ENCODE measurements at regions not wholly inside any gene's neighbourhood (a gene's known extent, or its start where the extent isn't known, plus 50 kb on each side); places are given as distances from the start of the nearest gene placed in this dataset.

DNA sequence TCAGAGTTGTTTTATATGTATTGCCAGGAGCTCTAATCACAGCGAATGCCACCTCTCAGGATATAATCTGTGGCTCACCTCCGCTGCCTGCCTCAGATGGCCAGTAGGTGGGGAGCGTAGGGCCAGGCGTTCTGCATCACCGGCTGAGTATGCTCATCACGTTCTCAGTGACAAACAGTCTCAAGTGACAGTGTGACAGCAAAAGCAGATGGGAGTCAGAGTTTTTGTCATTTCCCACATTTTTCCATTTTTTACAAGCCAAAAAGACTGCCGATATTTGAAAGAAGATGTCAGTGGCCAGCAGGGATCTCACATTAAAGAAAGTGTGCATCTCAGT, 208.7 kb downstream of the ALDH8A1 start:
- ChIA-PET POLR2A (ENCODE audit: partially characterized antibody) (interaction anchor here (0.6 kb wide), 1 partner anchor 53 kb away, joined by 4 read pairs; no protein-coding TSS in a partner anchor), CTCF (ENCODE audit: partially characterized antibody) (interaction anchor here (0.6 to 1.5 kb wide), 15 partner anchors 9 to 574 kb away, joined by 3 to 5 read pairs (median 3); no protein-coding TSS in a partner anchor)
- H3K14ac ChIP-seq (ENCODE audit: insufficient read length): no peak overlapping the region
- no peak overlapping the region for H2BK5ac ChIP-seq (ENCODE audit: low read depth, low read length)
- H2AK5ac ChIP-seq (ENCODE audit: low read depth, low read length): no peak overlapping the region
- H2BK12ac ChIP-seq (ENCODE audit: low read depth, low read length): no peak overlapping the region
- H4K5ac ChIP-seq (ENCODE audit: insufficient read length, low read depth, low read length): no peak overlapping the region
- no peak overlapping the region for H3K18ac ChIP-seq (ENCODE audit: extremely low read depth, low read length)
- no peaks in the 10 kb centered on the region for H3K9me3 ChIP-seq (ENCODE audit: insufficient read depth in 2 of 2, low read depth in 1 of 2, low read length in 1 of 2)
- H4K91ac ChIP-seq (replicated peaks; ENCODE audit: insufficient read length, low read length): no peak overlapping the region
- H3K56ac ChIP-seq (replicated peaks; ENCODE audit: insufficient read length, low read depth, low read length): no peak overlapping the region
- no peak for TF ChIP-seq SUZ12 (IDR thresholded peaks at IDR 0.05; ENCODE audit: low read length)
- TF ChIP-seq, protein P1, sequence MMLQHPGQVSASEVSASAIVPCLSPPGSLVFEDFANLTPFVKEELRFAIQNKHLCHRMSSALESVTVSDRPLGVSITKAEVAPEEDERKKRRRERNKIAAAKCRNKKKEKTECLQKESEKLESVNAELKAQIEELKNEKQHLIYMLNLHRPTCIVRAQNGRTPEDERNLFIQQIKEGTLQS (IDR thresholded peaks at IDR 0.05; ENCODE audit: insufficient read depth, low read depth, low read length): no peak
- TF ChIP-seq RAD21 (IDR thresholded peaks at IDR 0.05 in 1 of 2, conservative IDR thresholded peaks at IDR 0.05 in 1 of 2; ENCODE audit: low read depth in 2 of 2, low read length in 2 of 2): peak; percentile 41 to 55
- no peak for TF ChIP-seq TBP (IDR thresholded peaks at IDR 0.05; ENCODE audit: low read depth, low read length)
- no peak for TF ChIP-seq EP300 (IDR thresholded peaks at IDR 0.05; ENCODE audit: borderline replicate concordance in 1 of 2, low read depth in 2 of 2, low read length in 2 of 2)
- TF ChIP-seq, protein P2, sequence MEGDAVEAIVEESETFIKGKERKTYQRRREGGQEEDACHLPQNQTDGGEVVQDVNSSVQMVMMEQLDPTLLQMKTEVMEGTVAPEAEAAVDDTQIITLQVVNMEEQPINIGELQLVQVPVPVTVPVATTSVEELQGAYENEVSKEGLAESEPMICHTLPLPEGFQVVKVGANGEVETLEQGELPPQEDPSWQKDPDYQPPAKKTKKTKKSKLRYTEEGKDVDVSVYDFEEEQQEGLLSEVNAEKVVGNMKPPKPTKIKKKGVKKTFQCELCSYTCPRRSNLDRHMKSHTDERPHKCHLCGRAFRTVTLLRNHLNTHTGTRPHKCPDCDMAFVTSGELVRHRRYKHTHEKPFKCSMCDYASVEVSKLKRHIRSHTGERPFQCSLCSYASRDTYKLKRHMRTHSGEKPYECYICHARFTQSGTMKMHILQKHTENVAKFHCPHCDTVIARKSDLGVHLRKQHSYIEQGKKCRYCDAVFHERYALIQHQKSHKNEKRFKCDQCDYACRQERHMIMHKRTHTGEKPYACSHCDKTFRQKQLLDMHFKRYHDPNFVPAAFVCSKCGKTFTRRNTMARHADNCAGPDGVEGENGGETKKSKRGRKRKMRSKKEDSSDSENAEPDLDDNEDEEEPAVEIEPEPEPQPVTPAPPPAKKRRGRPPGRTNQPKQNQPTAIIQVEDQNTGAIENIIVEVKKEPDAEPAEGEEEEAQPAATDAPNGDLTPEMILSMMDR (IDR thresholded peaks at IDR 0.05; ENCODE audit: control extremely low read depth in 1 of 3, insufficient read depth in 1 of 3, low read depth in 1 of 3, low read length in 3 of 3): peak; percentile 40 to 80 (median 67); a peak in 3 of 4 replicates
- no peak for FAIRE-seq
- no peaks in the 10 kb centered on the region for H3K4me1 ChIP-seq (replicated peaks in 1 of 4; ENCODE audit: control insufficient read depth in 3 of 4, insufficient read depth in 4 of 4, low read length in 3 of 4)
- no peak overlapping the region for H3K4me2 ChIP-seq (ENCODE audit: insufficient read depth in 1 of 2, low read depth in 2 of 2, low read length in 2 of 2)
- H4K8ac ChIP-seq (ENCODE audit: extremely low read depth, insufficient read depth, low read length): no peak overlapping the region
- no peak for DNase-seq (ENCODE audit: low read depth in 1 of 2, low spot score in 2 of 2)
- H4K20me1 ChIP-seq (replicated peaks in 1 of 2; ENCODE audit: control insufficient read depth in 1 of 2, insufficient read depth in 2 of 2, low read length in 2 of 2): no peaks in the 10 kb centered on the region
- no peaks in the 10 kb centered on the region for H3K79me1 ChIP-seq (ENCODE audit: low read depth, low read length)
- H3K4ac ChIP-seq (replicated peaks; ENCODE audit: insufficient read length, low read depth, low read length): no peak overlapping the region
- 65% methylated on average over 7 of the region's 7 CpGs; no CpG with 5 or more reads in 1 of the 2 experiments for WGBS, 2 experiments (ENCODE audit: extremely low coverage in 1 of 2, insufficient coverage in 1 of 2, insufficient read length in 1 of 2, insufficient replicate concordance in 2 of 2, low coverage in 1 of 2, low lambda C conversion rate in 2 of 2, missing lambda C conversion rate in 1 of 2)
- no peak overlapping the region for H2BK120ac ChIP-seq (replicated peaks; ENCODE audit: low read depth, low read length)
- no peaks in the 10 kb centered on the region for H3K79me2 ChIP-seq (ENCODE audit: control insufficient read depth in 1 of 2, insufficient read depth in 2 of 2, low read length in 2 of 2)
- no peak overlapping the region for H3K4me3 ChIP-seq (ENCODE audit: extremely low read depth in 1 of 4, insufficient read depth in 2 of 4, low read depth in 3 of 4, low read length in 4 of 4)
- H3K36me3 ChIP-seq (ENCODE audit: control insufficient read depth in 2 of 4, insufficient read depth in 4 of 4, low read length in 3 of 4): no peaks in the 10 kb centered on the region
- 0 out of 2 replicates have a peak overlapping the region, but pooled peaks have one; percentile 46 for H2BK15ac ChIP-seq (ENCODE audit: low read length)
- H2AFZ ChIP-seq (ENCODE audit: low read length): no peak overlapping the region
- no peak overlapping the region for H3K9ac ChIP-seq (replicated peaks in 1 of 4; ENCODE audit: extremely low read depth in 1 of 4, low read depth in 3 of 4, low read length in 3 of 4)
- H3K23ac ChIP-seq (ENCODE audit: insufficient read length): no peak overlapping the region
- no peaks in the 10 kb centered on the region for H3K27me3 ChIP-seq (replicated peaks in 1 of 4; ENCODE audit: control insufficient read depth in 3 of 4, extremely low read depth in 1 of 4, insufficient read depth in 3 of 4, low read length in 3 of 4)
- no peaks in the 10 kb centered on the region for H3K23me2 ChIP-seq (ENCODE audit: low read depth, low read length)
- H3K27ac ChIP-seq (ENCODE audit: low read depth, low read length): no peak overlapping the region
- H2BK20ac ChIP-seq (ENCODE audit: low read length): no peak overlapping the region
